PC-9 (cell line): ENCODE measurements at regions not wholly inside any gene's neighbourhood (a gene's known extent, or its start where the extent isn't known, plus 50 kb on each side); places are given as distances from the start of the nearest gene placed in this dataset.

Source experiments
- CTCF ChIP-seq: fragments of 200-600 bp; sonication (generic); conservative IDR thresholded peaks from 2 replicates; pipeline ENCODE4 v1.6.1; 2017; ENCODE audit warnings: mixed run types, antibody characterized with exemption, mild to moderate bottlenecking, moderate library complexity
- EZH2 ChIP-seq: fragments of 200-600 bp; sonication (generic); IDR thresholded peaks from 2 replicates; pipeline ENCODE4 v1.8.0; 2017; ENCODE audit warnings: antibody characterized with exemption, low read depth

GRCh38 chr16:63315229-63315628, 1279.0 kb upstream of the CDH8 start:
- TF ChIP-seq CTCF (no peak), EZH2 (no peak)
